Activated naive CD8-positive, alpha-beta T cell treated with anti-CD3 and anti-CD28 coated beads, Interleukin-2, amount 10 ng/mL, durations not matched to agents 7 days and 5 days (primary cell): ENCODE measurements at regions not wholly inside any gene's neighbourhood (a gene's known extent, or its start where the extent isn't known, plus 50 kb on each side); places are given as distances from the start of the nearest gene placed in this dataset.
"Not testable (repeated sequence)": the region's sequence is repeated elsewhere in the genome, so short reads cannot be mapped to it uniquely, and the experiment has no call there.

Experiments used
- ATAC-seq: fragments of 150-1000 bp; cut with Tn5 transposase; one replicate; pipeline ENCODE4 v1.10.0; 2021; ENCODE audit warnings: low read depth, moderate library complexity
- POLR2A ChIA-PET: fragments of 350-600 bp; sonication (Branson Sonifier 250); formaldehyde crosslinking; loops from one replicate; lab custom pipeline; 2021; ENCODE audit warnings: antibody characterized with exemption; lab: Charles Lee
- DNase-seq: peaks from one replicate; pipeline ENCODE4 v3.0.0; 2021
- H3K27ac Mint-ChIP-seq: one replicate; pipeline ENCODE4 v1.8.0; 2022; ENCODE audit warnings: mild to moderate bottlenecking, mixed read lengths
- H3K27me3 Mint-ChIP-seq: one replicate; pipeline ENCODE4 v1.8.0; 2022; ENCODE audit warnings: mild to moderate bottlenecking, moderate library complexity, mixed read lengths
- H3K36me3 Mint-ChIP-seq: one replicate; pipeline ENCODE4 v1.8.0; 2021; ENCODE audit warnings: mild to moderate bottlenecking, mixed read lengths
- H3K4me1 Mint-ChIP-seq: one replicate; pipeline ENCODE4 v1.8.0; 2021; ENCODE audit warnings: mixed read lengths
- H3K4me3 Mint-ChIP-seq: one replicate; pipeline ENCODE4 v1.8.0; 2022; ENCODE audit warnings: mild to moderate bottlenecking, moderate library complexity, mixed read lengths
- H3K9me3 Mint-ChIP-seq: one replicate; pipeline ENCODE4 v1.8.0; 2021; ENCODE audit warnings: mixed read lengths

GRCh38 chr16:55075208-55075607 lies 144.5 kb downstream of the IRX5 start:
- H3K9me3 Mint-ChIP-seq, DNase-seq, POLR2A ChIA-PET, H3K4me1 Mint-ChIP-seq, H3K36me3 Mint-ChIP-seq, H3K27ac Mint-ChIP-seq, H3K4me3 Mint-ChIP-seq, H3K27me3 Mint-ChIP-seq, ATAC-seq: not testable (repeated sequence)

GRCh38 chr16:55076053-55076452 lies 145.4 kb downstream of the IRX5 start:
- H3K27ac Mint-ChIP-seq, result no peak overlapping the region
- no peaks in the 10 kb centered on the region for H3K27me3 Mint-ChIP-seq
- POLR2A ChIA-PET, result no interaction called here
- peaks cover 1% of the 10 kb centered on the region for H3K4me1 Mint-ChIP-seq
- H3K36me3 Mint-ChIP-seq, result no peaks in the 10 kb centered on the region
- H3K4me3 Mint-ChIP-seq, result no peak overlapping the region
- DNase-seq, result no peak
- H3K9me3 Mint-ChIP-seq, result peaks cover 1% of the 10 kb centered on the region
- no peak for ATAC-seq

- ATAC-seq (no peak), DNase-seq (no peak)
- H3K36me3 Mint-ChIP-seq, result no peaks in the 10 kb centered on the region
- H3K4me3 Mint-ChIP-seq, result no peak overlapping the region
- POLR2A ChIA-PET, result no interaction called here
- H3K4me1 Mint-ChIP-seq, result peaks cover 1% of the 10 kb centered on the region
- H3K27me3 Mint-ChIP-seq, result no peaks in the 10 kb centered on the region
- no peak overlapping the region for H3K27ac Mint-ChIP-seq
- peaks cover 1% of the 10 kb centered on the region for H3K9me3 Mint-ChIP-seq
Observed at GRCh38 chr16:55077266-55077665, 146.6 kb downstream of the IRX5 start.

- Mint-ChIP-seq H3K4me3 (no peak overlapping the region), H3K4me1 (peaks cover 1% of the 10 kb centered on the region), H3K36me3 (no peaks in the 10 kb centered on the region), H3K27ac (no peak overlapping the region), H3K27me3 (no peaks in the 10 kb centered on the region), H3K9me3 (peaks cover 1% of the 10 kb centered on the region)
- POLR2A ChIA-PET, result no interaction called here
- DNase-seq (no peak), ATAC-seq (no peak)
Observed at GRCh38 chr16:55078153-55078552, 147.5 kb downstream of the IRX5 start.

- POLR2A ChIA-PET, result no interaction called here
- no peak for DNase-seq
- Mint-ChIP-seq H3K4me1 (peaks cover 1% of the 10 kb centered on the region), H3K27me3 (no peaks in the 10 kb centered on the region), H3K36me3 (no peaks in the 10 kb centered on the region), H3K4me3 (no peak overlapping the region), H3K9me3 (peaks cover 1% of the 10 kb centered on the region), H3K27ac (no peak overlapping the region)
- ATAC-seq, result no peak
Observed at GRCh38 chr16:55078699-55079410, 148.2 kb downstream of the IRX5 start.

GRCh38 chr16:55081622-55082590 lies 151.2 kb downstream of the IRX5 start:
- H3K9me3 Mint-ChIP-seq, result no peaks in the 10 kb centered on the region

GRCh38 chr16:55082591-55082976 lies 151.9 kb downstream of the IRX5 start:
- ATAC-seq, result no peak
- peaks cover 3% of the 10 kb centered on the region for H3K27me3 Mint-ChIP-seq
- POLR2A ChIA-PET, result no interaction called here

More at GRCh38 chr16:55081622-55082590, 151.2 kb downstream of the IRX5 start:
- ATAC-seq (no peak), DNase-seq (no peak)
- no peaks in the 10 kb centered on the region for H3K36me3 Mint-ChIP-seq
- H3K27me3 Mint-ChIP-seq, result peaks cover 2% of the 10 kb centered on the region
- POLR2A ChIA-PET, result no interaction called here
- no peaks in the 10 kb centered on the region for H3K4me1 Mint-ChIP-seq
- no peak overlapping the region for H3K4me3 Mint-ChIP-seq
- H3K27ac Mint-ChIP-seq, result no peak overlapping the region

GRCh38 chr16:55083052-55083451 lies 152.4 kb downstream of the IRX5 start:
- DNase-seq (no peak), ATAC-seq (no peak)
- Mint-ChIP-seq H3K4me1 (no peaks in the 10 kb centered on the region), H3K27ac (no peak overlapping the region), H3K4me3 (no peak overlapping the region), H3K36me3 (no peaks in the 10 kb centered on the region), H3K9me3 (no peaks in the 10 kb centered on the region), H3K27me3 (peaks cover 3% of the 10 kb centered on the region)
- POLR2A ChIA-PET, result no interaction called here

More at GRCh38 chr16:55082591-55082976, 151.9 kb downstream of the IRX5 start:
- Mint-ChIP-seq H3K9me3 (no peaks in the 10 kb centered on the region), H3K4me1 (no peaks in the 10 kb centered on the region), H3K4me3 (no peak overlapping the region), H3K36me3 (no peaks in the 10 kb centered on the region), H3K27ac (no peak overlapping the region)
- no peak for DNase-seq

- H3K36me3 Mint-ChIP-seq, result no peaks in the 10 kb centered on the region
- H3K4me1 Mint-ChIP-seq, result no peaks in the 10 kb centered on the region
- H3K27ac Mint-ChIP-seq, result no peak overlapping the region
- POLR2A ChIA-PET, result no interaction called here
- no peak overlapping the region for H3K4me3 Mint-ChIP-seq
- peaks cover 3% of the 10 kb centered on the region for H3K27me3 Mint-ChIP-seq
- no peak for ATAC-seq
- H3K9me3 Mint-ChIP-seq, result no peaks in the 10 kb centered on the region
- no peak for DNase-seq
Observed at GRCh38 chr16:55088098-55088497, 157.4 kb downstream of the IRX5 start.

- no peak for DNase-seq
- Mint-ChIP-seq H3K9me3 (no peaks in the 10 kb centered on the region), H3K4me3 (no peak overlapping the region), H3K27ac (no peak overlapping the region), H3K27me3 (peaks cover 3% of the 10 kb centered on the region), H3K4me1 (no peaks in the 10 kb centered on the region), H3K36me3 (no peaks in the 10 kb centered on the region)
- no peak for ATAC-seq
- POLR2A ChIA-PET, result no interaction called here
Observed at GRCh38 chr16:55089600-55089999, 158.9 kb downstream of the IRX5 start.

GRCh38 chr16:55091213-55091870 lies 160.7 kb downstream of the IRX5 start:
- Mint-ChIP-seq H3K4me1 (no peaks in the 10 kb centered on the region), H3K9me3 (no peaks in the 10 kb centered on the region), H3K27me3 (peaks cover 3% of the 10 kb centered on the region), H3K4me3 (no peak overlapping the region), H3K36me3 (no peaks in the 10 kb centered on the region), H3K27ac (no peak overlapping the region)
- DNase-seq, result no peak
- POLR2A ChIA-PET, result no interaction called here
- ATAC-seq, result no peak

GRCh38 chr16:55091871-55092230 lies 161.2 kb downstream of the IRX5 start:
- no peak for DNase-seq
- Mint-ChIP-seq H3K27me3 (peaks cover 1% of the 10 kb centered on the region), H3K4me3 (no peak overlapping the region), H3K9me3 (no peaks in the 10 kb centered on the region), H3K36me3 (no peaks in the 10 kb centered on the region), H3K27ac (no peak overlapping the region), H3K4me1 (no peaks in the 10 kb centered on the region)
- POLR2A ChIA-PET, result no interaction called here
- no peak for ATAC-seq

- H3K27ac Mint-ChIP-seq, result no peak overlapping the region
- DNase-seq, result no peak
- H3K36me3 Mint-ChIP-seq, result no peaks in the 10 kb centered on the region
- H3K4me3 Mint-ChIP-seq, result no peak overlapping the region
- no peaks in the 10 kb centered on the region for H3K4me1 Mint-ChIP-seq
- ATAC-seq, result no peak
- H3K9me3 Mint-ChIP-seq, result peaks cover 3% of the 10 kb centered on the region
- H3K27me3 Mint-ChIP-seq, result peaks cover 5% of the 10 kb centered on the region
- POLR2A ChIA-PET, result no interaction called here
Observed at GRCh38 chr16:55100100-55100499, 169.4 kb downstream of the IRX5 start.
